ENCODE measurements at regions not wholly inside any gene's neighbourhood (a gene's known extent, or its start where the extent isn't known, plus 50 kb on each side); places are given as distances from the start of the nearest gene placed in this dataset.

GRCh38 chrX:144327495-144327894 lies 443.6 kb downstream of the UBE2NL start:
- no peak for DNase-seq
- no peak for TF ChIP-seq POLR2A (IDR thresholded peaks at IDR 0.05; ENCODE audit: low read length)
- no peak for TF ChIP-seq GATA1 (IDR thresholded peaks at IDR 0.05; ENCODE audit: low read depth, low read length)

DNA sequence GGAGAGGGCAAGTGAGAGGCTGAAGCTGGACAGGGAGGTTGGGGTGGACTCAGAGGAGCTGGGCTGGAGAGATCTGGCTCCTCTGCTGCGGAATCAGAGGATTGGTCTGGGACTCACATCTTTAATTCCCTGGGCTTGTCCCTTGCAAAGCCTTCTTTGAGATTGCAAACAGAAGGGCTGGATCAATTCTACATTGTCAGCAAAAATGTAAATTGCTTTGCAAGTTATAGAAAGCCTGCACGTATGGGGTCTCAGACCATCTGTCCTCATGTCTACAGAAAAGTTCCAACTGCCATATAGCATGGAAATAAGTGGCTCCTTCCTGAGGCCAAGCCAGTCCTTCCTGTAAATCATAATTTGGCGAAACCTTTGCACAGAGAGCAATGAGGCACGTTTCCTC lies 449.6 kb downstream of the UBE2NL start:
- DNase-seq, result no peak
- TF ChIP-seq GATA1 (IDR thresholded peaks at IDR 0.05; ENCODE audit: low read depth, low read length) (no peak), POLR2A (IDR thresholded peaks at IDR 0.05; ENCODE audit: low read length) (no peak)

DNA sequence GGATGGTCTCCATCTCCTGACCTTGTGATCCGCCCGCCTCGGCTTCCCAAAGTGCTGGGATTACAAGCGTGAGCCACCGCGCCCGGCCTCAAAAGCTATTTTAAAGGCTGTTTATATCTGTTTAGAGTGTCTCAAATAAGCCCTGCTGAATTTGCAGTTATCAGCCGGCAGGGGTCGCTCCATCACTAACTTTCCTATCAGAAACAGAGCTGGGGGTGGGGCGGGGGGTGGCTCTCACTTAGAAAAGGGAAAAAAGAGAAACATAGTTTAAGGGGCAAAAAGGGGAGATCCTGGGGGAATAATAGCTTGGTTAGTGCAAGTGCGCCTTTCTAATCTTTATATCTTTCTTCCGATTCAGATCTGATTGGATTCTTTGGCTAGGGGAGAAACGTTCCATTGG lies 450.7 kb downstream of the UBE2NL start:
- DNase-seq, result peak in 1 of 2 experiments; percentile 0
- TF ChIP-seq POLR2A (IDR thresholded peaks at IDR 0.05; ENCODE audit: low read length) (no peak), GATA1 (IDR thresholded peaks at IDR 0.05; ENCODE audit: low read depth, low read length) (no peak)

DNA sequence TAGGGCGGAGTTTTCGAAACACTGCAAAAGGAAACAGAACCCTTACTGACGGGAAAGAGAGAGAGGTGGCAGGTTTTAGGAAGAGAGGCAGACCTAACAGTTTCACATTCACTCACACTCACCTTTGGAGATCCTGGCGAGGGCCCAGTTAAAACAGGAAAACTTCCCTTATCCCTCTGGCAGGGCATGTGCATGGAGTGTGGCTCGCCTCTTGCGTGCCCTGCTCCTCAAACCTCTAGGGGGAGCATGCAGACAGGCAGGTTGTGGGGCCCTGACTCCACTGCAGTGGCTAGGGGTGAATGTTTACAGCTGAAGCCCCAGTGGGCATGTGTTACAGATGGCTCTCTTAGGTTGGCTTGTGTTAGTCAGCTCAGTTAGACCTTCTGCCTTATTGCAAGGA lies 451.5 kb downstream of the UBE2NL start:
- DNase-seq, result no peak
- no peak for TF ChIP-seq GATA1 (IDR thresholded peaks at IDR 0.05; ENCODE audit: low read depth, low read length)
- no peak for TF ChIP-seq POLR2A (IDR thresholded peaks at IDR 0.05; ENCODE audit: low read length)

- TF ChIP-seq POLR2A (IDR thresholded peaks at IDR 0.05; ENCODE audit: low read length) (no peak), GATA1 (IDR thresholded peaks at IDR 0.05; ENCODE audit: low read depth, low read length) (no peak)
- DNase-seq, result no peak
Measured at GRCh38 chrX:144379156-144379555, 495.3 kb downstream of the UBE2NL start.

GRCh38 chrX:144388738-144389137 lies 504.9 kb downstream of the UBE2NL start:
- DNase-seq, result no peak
- no peak for TF ChIP-seq POLR2A (IDR thresholded peaks at IDR 0.05; ENCODE audit: low read length)
